Tibial nerve (tissue), 4 donors: ENCODE measurements at regions not wholly inside any gene's neighbourhood (a gene's known extent, or its start where the extent isn't known, plus 50 kb on each side); places are given as distances from the start of the nearest gene placed in this dataset.

ENCODE experiments used
- DNase-seq, 2 donors: peaks; one replicate each; pipeline ENCODE4 v3.0.0-alpha.2; 2019; ENCODE audit warnings: low spot score in 2 of 2
- H3K27ac ChIP-seq, 4 donors: fragments of 200-600 bp; sonication (generic) in 3 of 4; one replicate each; pipeline ENCODE4 v1.5.1; 2017 to 2019; ENCODE audit warnings: mild to moderate bottlenecking in 1 of 4
- H3K27me3 ChIP-seq, 2 donors: fragments of 200-600 bp; sonication (generic) in 1 of 2; one replicate each; pipeline versions ENCODE4 v1.5.1 to v1.6.0; 2017 to 2019
- H3K36me3 ChIP-seq, 3 donors: fragments of 200-600 bp; sonication (generic); one replicate each; pipeline ENCODE4 v1.5.1; 2018 to 2019
- H3K4me1 ChIP-seq, 4 donors: fragments of 200-600 bp; sonication (generic) in 3 of 4; one replicate each; pipeline ENCODE4 v1.5.1; 2017 to 2019
- H3K4me3 ChIP-seq, 4 donors: fragments of 200-600 bp; sonication (generic) in 3 of 4; one replicate each; pipeline ENCODE4 v1.5.1; 2017 to 2019; ENCODE audit warnings: mild to moderate bottlenecking in 1 of 4, moderate library complexity in 1 of 4
- H3K9me3 ChIP-seq, 4 donors: fragments of 200-600 bp; sonication (generic) in 3 of 4; one replicate each; pipeline ENCODE4 v1.5.1; 2017 to 2019
- CTCF ChIP-seq, 5 experiments: fragments of 200-600 bp in 3 of 5; fragments of 450-650 bp in 2 of 5; sonication (generic) in 3 of 5; IDR thresholded peaks; one replicate each; pipeline ENCODE4 v1.5.1; 2016 to 2019; ENCODE audit warnings: antibody characterized with exemption in 5 of 5, mild to moderate bottlenecking in 3 of 5, moderate library complexity in 2 of 5
- EP300 ChIP-seq, 2 donors: sonication (generic); formaldehyde crosslinking; IDR thresholded peaks; one replicate each; pipeline ENCODE4 v1.6.1; 2017; ENCODE audit warnings: antibody characterized with exemption in 2 of 2, mild to moderate bottlenecking in 1 of 2
- POLR2A ChIP-seq, 2 donors: fragments of 450-650 bp; IDR thresholded peaks; one replicate each; pipeline ENCODE4 v1.6.1; 2017; ENCODE audit warnings: antibody characterized with exemption in 2 of 2, mild to moderate bottlenecking in 2 of 2, moderate library complexity in 2 of 2
- WGBS, 2 donors: methylation state at CpG; one replicate each; pipeline ENCODE4 v1.1.5; 2018; 5-methylcytosine and 5-hydroxymethylcytosine counted together

GRCh38 chrX:68892134-68892533 is 63.3 kb downstream of the EFNB1 start:
- no peak overlapping the region for H3K27ac ChIP-seq

More at GRCh38 chrX:68892134-68892533, 63.3 kb downstream of the EFNB1 start:
- Histone ChIP-seq H3K36me3 (no peaks in the 10 kb centered on the region), H3K9me3 (no peaks in the 10 kb centered on the region), H3K4me1 (peaks cover 0 to 32% (median 4%) of the 10 kb centered on the region in 4 donors), H3K27me3 (peaks cover 0 to 5% of the 10 kb centered on the region in 2 donors), H3K4me3 (no peak overlapping the region)
- WGBS, 2 donors: 60 to 100% methylated on average over 1 to 2 of the region's 2 CpGs
- no peak for TF ChIP-seq EP300 (IDR thresholded peaks at IDR 0.05)
- no peak for TF ChIP-seq CTCF (IDR thresholded peaks at IDR 0.05)
- TF ChIP-seq POLR2A (IDR thresholded peaks at IDR 0.05): no peak
- no peak for DNase-seq
